OCI-LY3 (cell line): ENCODE measurements at regions not wholly inside any gene's neighbourhood (a gene's known extent, or its start where the extent isn't known, plus 50 kb on each side); places are given as distances from the start of the nearest gene placed in this dataset.
A peak's percentile ranks its signal among the peaks of the same experiment; 100 is the strongest.

Experiments
- H2AFZ ChIP-seq: fragments of 200-600, 300-600 bp; shearing (Covaris generic); 2 replicates; pipeline ENCODE4 v1.6.0; 2014; ENCODE audit warnings: antibody characterized with exemption, low read depth, low read length
- H3K27ac ChIP-seq: fragments of 200-600, 300-600 bp; sonication (generic); 2 replicates; pipeline ENCODE4 v1.5.1; 2014; ENCODE audit warnings: mild to moderate bottlenecking, low read length, moderate library complexity, mixed read lengths
- H3K27me3 ChIP-seq: fragments of 200-600, 300-600 bp; sonication (generic); 2 replicates; pipeline ENCODE4 v1.6.1; 2014; ENCODE audit warnings: low read depth, low read length, mixed read lengths
- H3K36me3 ChIP-seq: fragments of 200-600, 300-600 bp; sonication (generic); replicated peaks from 2 replicates; pipeline ENCODE3; 2014; ENCODE audit warnings: low read depth, low read length, mixed read lengths
- H3K4me1 ChIP-seq: fragments of 300-600, 200-600 bp; sonication (generic); 2 replicates; pipeline ENCODE4 v1.6.1; 2014; ENCODE audit warnings: low read length, mixed read lengths
- H3K4me2 ChIP-seq: fragments of 200-600, 300-600 bp; sonication (generic); 2 replicates; pipeline ENCODE4 v1.6.1; 2014; ENCODE audit warnings: low read length, mixed read lengths
- H3K4me3 ChIP-seq: fragments of 300-600, 200-600 bp; sonication (generic); 2 replicates; pipeline ENCODE4 v1.5.1; 2014; ENCODE audit warnings: antibody characterized with exemption, mild to moderate bottlenecking, low read length, moderate library complexity
- H3K79me2 ChIP-seq: fragments of 300-600, 200-600 bp; shearing (Covaris generic); 2 replicates; pipeline ENCODE4 v1.6.1; 2014; ENCODE audit warnings: mild to moderate bottlenecking, low read length, mixed read lengths
- H3K9ac ChIP-seq: fragments of 300-600, 200-600 bp; shearing (Covaris generic); 2 replicates; pipeline ENCODE4 v1.6.0; 2014; ENCODE audit warnings: mild to moderate bottlenecking, low read length, moderate library complexity
- H3K9me3 ChIP-seq: fragments of 200-600, 300-600 bp; shearing (Covaris generic); 2 replicates; pipeline ENCODE4 v1.6.1; 2014; ENCODE audit warnings: low read length, mixed read lengths; ENCODE audit not compliant: insufficient read depth
- H4K20me1 ChIP-seq: fragments of 200-600, 300-600 bp; sonication (generic); 2 replicates; pipeline ENCODE4 v1.6.1; 2016; ENCODE audit warnings: low read length, mixed read lengths; ENCODE audit not compliant: insufficient read depth
- EZH2phosphoT487 ChIP-seq: fragments of 200-600 bp; shearing (Covaris generic); IDR thresholded peaks from 2 replicates; pipeline ENCODE4 v1.6.1; 2018; ENCODE audit warnings: antibody characterized with exemption, mixed run types, low read depth
- TF ChIP-seq, protein P1 (sequence below): fragments of 200-600, 300-600 bp; sonication (generic); IDR thresholded peaks from 2 replicates; pipeline ENCODE4 v1.5.1; 2014; ENCODE audit warnings: antibody characterized with exemption, low read length, low read depth

DNA sequence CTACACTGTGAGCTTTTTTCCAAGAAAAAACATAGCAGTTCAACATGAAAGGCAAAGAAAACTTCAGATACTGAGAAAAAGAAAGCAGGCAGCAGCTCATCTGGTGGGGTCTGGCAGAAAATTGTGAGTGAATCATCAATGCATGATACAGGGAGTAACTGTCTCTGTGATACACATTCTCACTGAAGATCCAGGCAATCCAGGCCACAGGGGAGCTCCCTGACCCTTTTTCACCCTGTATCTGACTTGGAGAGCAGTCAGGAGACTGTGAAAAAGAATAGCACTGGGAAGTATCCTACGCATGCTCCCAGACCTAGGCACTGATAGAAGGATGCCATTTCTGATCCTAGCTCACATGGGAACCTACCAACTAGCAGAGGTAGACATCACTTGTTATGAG, 269.8 kb downstream of the MBNL1 start:
- no peaks in the 10 kb centered on the region for H3K36me3 ChIP-seq
- H2AFZ ChIP-seq, result no peak overlapping the region
- no peak for TF ChIP-seq EZH2phosphoT487
- TF ChIP-seq, protein P1, sequence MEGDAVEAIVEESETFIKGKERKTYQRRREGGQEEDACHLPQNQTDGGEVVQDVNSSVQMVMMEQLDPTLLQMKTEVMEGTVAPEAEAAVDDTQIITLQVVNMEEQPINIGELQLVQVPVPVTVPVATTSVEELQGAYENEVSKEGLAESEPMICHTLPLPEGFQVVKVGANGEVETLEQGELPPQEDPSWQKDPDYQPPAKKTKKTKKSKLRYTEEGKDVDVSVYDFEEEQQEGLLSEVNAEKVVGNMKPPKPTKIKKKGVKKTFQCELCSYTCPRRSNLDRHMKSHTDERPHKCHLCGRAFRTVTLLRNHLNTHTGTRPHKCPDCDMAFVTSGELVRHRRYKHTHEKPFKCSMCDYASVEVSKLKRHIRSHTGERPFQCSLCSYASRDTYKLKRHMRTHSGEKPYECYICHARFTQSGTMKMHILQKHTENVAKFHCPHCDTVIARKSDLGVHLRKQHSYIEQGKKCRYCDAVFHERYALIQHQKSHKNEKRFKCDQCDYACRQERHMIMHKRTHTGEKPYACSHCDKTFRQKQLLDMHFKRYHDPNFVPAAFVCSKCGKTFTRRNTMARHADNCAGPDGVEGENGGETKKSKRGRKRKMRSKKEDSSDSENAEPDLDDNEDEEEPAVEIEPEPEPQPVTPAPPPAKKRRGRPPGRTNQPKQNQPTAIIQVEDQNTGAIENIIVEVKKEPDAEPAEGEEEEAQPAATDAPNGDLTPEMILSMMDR, result no peak
- 0 out of 2 replicates have a peak, but pooled peaks cover 6% of the 10 kb centered on the region for H3K9me3 ChIP-seq
- H3K4me2 ChIP-seq, result no peak overlapping the region
- H3K4me3 ChIP-seq, result no peak overlapping the region
- no peaks in the 10 kb centered on the region for H3K4me1 ChIP-seq
- no peak overlapping the region for H3K27ac ChIP-seq
- no peaks in the 10 kb centered on the region for H4K20me1 ChIP-seq
- no peaks in the 10 kb centered on the region for H3K27me3 ChIP-seq
- no peaks in the 10 kb centered on the region for H3K79me2 ChIP-seq
- no peak overlapping the region for H3K9ac ChIP-seq

DNA sequence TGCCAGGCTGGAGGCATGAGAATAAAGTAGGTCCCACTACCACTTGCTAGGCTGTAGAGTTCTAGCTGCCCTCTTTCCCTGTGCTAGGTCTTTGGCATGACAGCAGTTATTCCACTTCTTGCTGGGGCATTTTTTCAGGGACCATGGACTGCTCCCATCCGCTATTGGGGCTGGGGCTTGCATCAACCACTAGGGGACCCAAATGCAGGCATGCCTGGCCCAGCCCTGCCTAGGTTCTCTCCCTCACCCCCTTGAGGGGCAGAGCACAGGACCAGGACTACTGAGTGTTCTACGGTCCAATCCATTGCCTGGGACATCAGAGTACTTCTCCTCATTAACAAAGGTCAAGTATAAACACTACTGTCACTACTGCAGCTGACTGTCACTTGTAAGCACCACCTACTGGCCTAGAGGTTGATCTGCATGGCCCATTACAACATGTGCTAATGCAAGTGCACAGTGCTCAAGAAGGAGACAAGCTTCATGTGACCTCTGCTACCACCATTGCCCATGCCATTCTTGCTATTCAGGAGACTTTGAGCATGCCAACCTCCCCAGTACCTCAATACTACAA, 270.5 kb downstream of the MBNL1 start:
- Histone ChIP-seq H3K4me2 (no peak overlapping the region), H3K4me1 (no peaks in the 10 kb centered on the region), H3K27me3 (no peaks in the 10 kb centered on the region), H3K4me3 (no peak overlapping the region), H2AFZ (no peak overlapping the region), H3K79me2 (no peaks in the 10 kb centered on the region), H3K9me3 (0 out of 2 replicates have a peak, but pooled peaks cover 6% of the 10 kb centered on the region), H3K27ac (no peak overlapping the region), H3K36me3 (no peaks in the 10 kb centered on the region), H3K9ac (no peak overlapping the region), H4K20me1 (no peaks in the 10 kb centered on the region)
- no peak for TF ChIP-seq EZH2phosphoT487
- TF ChIP-seq, protein P1, result peak; percentile 32

DNA sequence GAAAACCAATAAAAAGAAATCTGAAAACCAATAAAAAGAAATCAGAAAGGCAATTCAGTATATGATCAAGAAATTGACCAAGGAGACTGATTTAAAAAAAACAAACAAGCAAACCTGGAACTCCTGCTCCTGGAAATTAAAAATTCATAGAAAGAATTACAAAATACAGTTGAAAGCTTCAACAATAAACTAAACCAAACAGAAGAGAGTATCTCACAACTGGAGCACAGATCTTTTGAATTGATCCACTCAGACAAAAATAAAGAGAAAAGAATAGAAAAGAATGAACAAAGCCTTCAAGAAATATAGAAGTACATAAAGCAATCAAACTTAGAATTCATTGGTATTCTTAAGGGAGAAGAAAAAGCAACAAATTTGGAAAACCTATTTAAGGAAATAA, 271.4 kb downstream of the MBNL1 start:
- no peaks in the 10 kb centered on the region for H3K27me3 ChIP-seq
- no peak for TF ChIP-seq EZH2phosphoT487
- TF ChIP-seq, protein P1, result no peak
- H3K4me3 ChIP-seq, result no peak overlapping the region
- no peak overlapping the region for H3K9ac ChIP-seq
- H3K9me3 ChIP-seq, result 0 out of 2 replicates have a peak, but pooled peaks cover 6% of the 10 kb centered on the region
- no peak overlapping the region for H3K27ac ChIP-seq
- H3K36me3 ChIP-seq, result no peaks in the 10 kb centered on the region
- no peaks in the 10 kb centered on the region for H3K4me1 ChIP-seq
- no peak overlapping the region for H3K4me2 ChIP-seq
- no peak overlapping the region for H2AFZ ChIP-seq
- H3K79me2 ChIP-seq, result no peaks in the 10 kb centered on the region
- H4K20me1 ChIP-seq, result no peaks in the 10 kb centered on the region

DNA sequence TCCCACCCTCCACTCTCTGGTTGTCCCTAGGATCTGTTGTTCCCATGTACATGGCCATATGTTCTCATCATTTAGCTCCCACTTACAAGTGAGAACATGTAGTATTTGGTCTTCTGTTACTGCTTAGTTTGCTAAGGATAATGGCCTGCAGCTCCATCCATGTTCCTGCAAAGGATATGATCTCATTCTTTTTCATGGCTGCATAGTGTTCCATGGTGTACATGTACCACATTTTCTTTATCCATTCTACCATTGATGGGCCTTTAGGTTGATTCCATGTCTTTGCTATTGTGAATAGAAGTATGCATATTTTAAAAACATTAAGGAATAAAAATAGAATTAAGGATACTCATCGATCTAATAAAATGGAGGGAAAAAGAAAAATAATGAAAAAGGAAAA, 278.4 kb downstream of the MBNL1 start:
- Histone ChIP-seq H3K27me3 (no peaks in the 10 kb centered on the region), H3K79me2 (no peaks in the 10 kb centered on the region), H3K4me2 (no peak overlapping the region), H2AFZ (no peak overlapping the region), H3K27ac (no peak overlapping the region), H3K9ac (no peak overlapping the region), H3K4me1 (peaks cover 9% of the 10 kb centered on the region), H3K36me3 (no peaks in the 10 kb centered on the region), H3K4me3 (no peak overlapping the region), H4K20me1 (no peaks in the 10 kb centered on the region), H3K9me3 (no peaks in the 10 kb centered on the region)
- TF ChIP-seq, protein P1, result no peak
- TF ChIP-seq EZH2phosphoT487, result no peak
